Adipocyte (in vitro differentiated cells): ENCODE measurements at regions not wholly inside any gene's neighbourhood (a gene's known extent, or its start where the extent isn't known, plus 50 kb on each side); places are given as distances from the start of the nearest gene placed in this dataset.

Experiments
- DNase-seq: peaks from one replicate; pipeline ENCODE4 v3.0.0-alpha.2; 2015; ENCODE audit warnings: low read depth
- H3K27me3 ChIP-seq: replicated peaks from 2 replicates; pipeline ENCODE4 v1.7.0; 2013; ENCODE audit warnings: mild to moderate bottlenecking, low read length, moderate library complexity; ENCODE audit not compliant: control insufficient read depth, insufficient read depth
- H3K36me3 ChIP-seq: 2 replicates; pipeline ENCODE4 v1.7.0; 2013; ENCODE audit warnings: low read length, mild to moderate bottlenecking, moderate library complexity; ENCODE audit not compliant: control insufficient read depth, insufficient read depth, severe bottlenecking
- H3K4me1 ChIP-seq: 2 replicates; pipeline ENCODE4 v1.7.0; 2013; ENCODE audit warnings: mild to moderate bottlenecking, low read length, moderate library complexity; ENCODE audit not compliant: control insufficient read depth, insufficient read depth
- H3K4me3 ChIP-seq: 2 replicates; pipeline ENCODE4 v1.7.0; 2013; ENCODE audit warnings: mild to moderate bottlenecking, low read length, moderate library complexity
- H3K9ac ChIP-seq: 2 replicates; pipeline ENCODE4 v1.7.0; 2013; ENCODE audit warnings: mild to moderate bottlenecking, low read length, moderate library complexity
- H3K9me3 ChIP-seq: 2 replicates; pipeline ENCODE4 v1.7.0; 2013; ENCODE audit warnings: mild to moderate bottlenecking, low read length, moderate library complexity; ENCODE audit not compliant: control insufficient read depth

DNA sequence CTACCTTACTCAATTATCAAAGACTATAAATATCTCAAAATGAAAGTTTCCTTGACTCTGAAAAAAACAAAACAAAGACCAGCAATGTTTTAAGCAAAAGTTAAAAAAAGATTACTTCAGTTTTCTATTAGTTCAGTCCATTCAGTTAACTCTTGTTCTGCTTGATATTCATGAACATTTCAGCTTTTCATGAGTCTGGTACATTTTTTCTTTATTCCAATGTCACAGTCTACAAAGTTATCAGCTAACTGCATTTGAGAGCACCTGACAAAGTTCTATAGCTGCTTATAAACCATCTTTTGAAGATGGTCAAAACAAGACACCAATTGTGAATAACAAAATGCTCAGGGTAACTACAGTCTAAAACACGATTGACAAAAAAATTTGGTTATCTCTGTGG, 156.1 kb upstream of the NOX3 start:
- Histone ChIP-seq H3K4me3 (no peak overlapping the region), H3K36me3 (no peaks in the 10 kb centered on the region), H3K27me3 (no peaks in the 10 kb centered on the region), H3K9me3 (peaks cover 43% of the 10 kb centered on the region), H3K4me1 (no peaks in the 10 kb centered on the region), H3K9ac (no peak overlapping the region)
- no peak for DNase-seq

DNA sequence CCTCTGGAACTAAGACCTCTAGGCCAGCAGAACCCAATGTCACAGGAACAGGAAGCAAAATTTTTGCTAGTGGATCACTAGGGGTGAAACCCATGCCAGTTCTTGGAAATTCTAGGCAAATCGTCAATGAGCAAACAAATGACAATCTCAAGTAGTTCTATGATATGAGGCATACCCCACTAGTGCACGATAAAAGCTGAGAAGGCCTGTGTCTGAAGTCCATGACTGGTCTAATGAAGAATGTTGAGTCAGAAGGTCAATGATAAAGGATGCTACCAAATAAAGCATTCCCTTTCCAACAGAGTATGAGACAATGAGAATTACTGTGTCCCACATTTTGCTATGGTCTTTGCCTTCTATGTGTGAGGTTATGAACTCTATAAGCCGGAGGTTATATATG, 149.4 kb upstream of the NOX3 start:
- no peaks in the 10 kb centered on the region for H3K27me3 ChIP-seq
- peaks cover 4% of the 10 kb centered on the region for H3K9me3 ChIP-seq
- H3K4me1 ChIP-seq = no peaks in the 10 kb centered on the region
- DNase-seq = no peak
- H3K4me3 ChIP-seq = no peak overlapping the region
- H3K36me3 ChIP-seq = no peaks in the 10 kb centered on the region
- no peak overlapping the region for H3K9ac ChIP-seq

DNA sequence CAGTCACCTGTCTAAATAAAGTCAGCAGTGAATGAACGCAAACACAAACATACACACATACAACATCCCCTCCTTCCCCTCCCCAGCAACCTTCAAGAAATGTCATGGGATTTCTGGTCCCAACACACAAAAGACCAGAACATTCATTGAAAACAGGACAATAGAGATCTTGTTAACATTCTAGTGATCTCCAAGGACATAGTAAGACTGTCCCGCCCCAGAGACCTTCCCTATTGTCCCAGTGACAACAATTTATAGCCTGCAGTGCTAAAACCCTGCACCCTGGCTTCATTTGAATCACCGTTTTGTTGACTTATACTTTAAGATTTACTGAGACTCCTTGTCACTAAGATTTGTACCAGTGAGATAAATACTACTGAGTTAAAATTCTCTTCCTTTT, 143.9 kb upstream of the NOX3 start:
- Histone ChIP-seq H3K27me3 (no peaks in the 10 kb centered on the region), H3K9me3 (no peaks in the 10 kb centered on the region), H3K36me3 (no peaks in the 10 kb centered on the region), H3K4me1 (no peaks in the 10 kb centered on the region), H3K4me3 (no peak overlapping the region), H3K9ac (no peak overlapping the region)
- DNase-seq = no peak

DNA sequence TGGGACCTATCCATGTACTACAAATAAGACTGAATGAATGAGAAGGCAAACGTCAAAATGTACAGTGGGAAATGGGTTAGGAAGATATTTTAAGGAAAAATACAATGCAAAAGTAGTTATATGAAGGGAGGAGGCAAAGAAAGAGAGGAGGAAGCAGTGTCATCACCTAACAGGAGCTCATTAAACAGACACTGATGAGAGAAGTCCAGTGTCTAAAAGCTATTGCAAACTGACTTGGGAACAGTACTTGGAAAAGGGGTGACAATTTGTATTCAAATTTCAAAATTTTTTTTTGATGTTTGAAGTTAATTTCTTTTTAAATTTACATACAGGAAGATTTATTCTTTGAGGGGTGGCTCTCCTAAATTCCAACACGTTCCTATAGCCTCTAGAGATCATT, 143.5 kb upstream of the NOX3 start:
- Histone ChIP-seq H3K36me3 (no peaks in the 10 kb centered on the region), H3K4me1 (no peaks in the 10 kb centered on the region), H3K9ac (no peak overlapping the region), H3K4me3 (no peak overlapping the region), H3K27me3 (no peaks in the 10 kb centered on the region), H3K9me3 (no peaks in the 10 kb centered on the region)
- no peak for DNase-seq

DNA sequence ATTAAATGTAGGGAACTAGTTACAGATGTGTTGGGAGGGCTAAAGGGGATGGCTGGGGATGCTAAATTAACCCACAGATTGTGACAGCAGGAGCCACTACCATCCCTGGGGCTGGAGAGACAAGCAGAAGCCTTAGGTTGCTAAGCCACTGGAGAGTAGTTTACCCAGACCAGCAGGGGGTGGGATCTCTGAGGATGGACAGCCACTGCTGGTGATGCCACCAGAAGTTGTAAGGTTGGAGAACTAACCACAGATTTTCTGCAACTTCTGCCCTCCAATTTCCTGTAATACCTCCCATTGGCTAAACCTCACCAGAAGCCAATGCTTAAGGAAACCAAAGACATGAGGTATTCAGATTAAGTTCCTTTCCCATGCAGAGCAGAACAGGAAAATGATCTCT, 139.6 kb upstream of the NOX3 start:
- Histone ChIP-seq H3K36me3 (no peaks in the 10 kb centered on the region), H3K9me3 (no peaks in the 10 kb centered on the region), H3K4me1 (no peaks in the 10 kb centered on the region), H3K9ac (no peak overlapping the region), H3K4me3 (no peak overlapping the region), H3K27me3 (no peaks in the 10 kb centered on the region)
- DNase-seq = no peak

DNA sequence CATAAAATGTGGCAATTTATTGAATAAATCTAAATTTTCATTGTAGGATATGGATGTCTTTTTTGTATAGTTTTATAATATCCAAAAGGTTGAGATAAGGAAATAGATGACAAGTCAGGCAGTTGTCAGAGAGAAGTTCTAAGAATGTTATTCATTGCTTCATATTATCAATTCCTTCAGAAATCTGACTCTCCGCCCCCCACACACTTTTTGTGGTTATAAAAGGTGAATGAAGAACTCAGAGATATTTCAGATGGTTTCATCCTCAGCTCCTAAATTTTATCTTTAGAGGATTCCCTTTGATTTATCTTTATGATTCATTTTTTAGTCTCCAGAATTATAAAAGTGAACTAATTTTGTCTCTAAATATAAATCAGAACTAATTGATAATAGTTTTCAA, 136.1 kb upstream of the NOX3 start:
- DNase-seq = no peak
- Histone ChIP-seq H3K27me3 (no peaks in the 10 kb centered on the region), H3K9me3 (peaks cover 7% of the 10 kb centered on the region), H3K4me1 (no peaks in the 10 kb centered on the region), H3K36me3 (no peaks in the 10 kb centered on the region), H3K9ac (no peak overlapping the region), H3K4me3 (no peak overlapping the region)

DNA sequence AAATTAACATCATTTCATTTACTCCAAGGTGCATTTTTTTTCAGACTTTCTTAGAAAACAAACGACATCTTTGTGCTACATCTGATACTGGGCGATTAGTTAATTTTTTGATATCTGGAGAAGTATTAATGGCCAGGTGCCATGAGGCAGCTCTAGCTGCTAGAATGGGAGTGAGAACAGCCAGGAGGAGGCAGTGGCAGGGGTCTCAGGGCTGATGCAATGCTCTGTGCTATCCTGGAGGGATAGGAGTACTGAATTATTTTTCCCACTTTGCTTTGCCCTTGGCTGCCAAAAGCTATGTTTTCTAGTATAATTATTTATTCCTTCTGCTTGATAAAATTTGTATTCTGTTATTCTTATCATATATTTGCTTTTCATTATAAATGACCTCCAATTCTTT, 133.6 kb upstream of the NOX3 start:
- no peak overlapping the region for H3K9ac ChIP-seq
- no peaks in the 10 kb centered on the region for H3K27me3 ChIP-seq
- H3K4me3 ChIP-seq = no peak overlapping the region
- DNase-seq = no peak
- H3K9me3 ChIP-seq = peaks cover 7% of the 10 kb centered on the region
- no peaks in the 10 kb centered on the region for H3K36me3 ChIP-seq
- H3K4me1 ChIP-seq = no peaks in the 10 kb centered on the region

DNA sequence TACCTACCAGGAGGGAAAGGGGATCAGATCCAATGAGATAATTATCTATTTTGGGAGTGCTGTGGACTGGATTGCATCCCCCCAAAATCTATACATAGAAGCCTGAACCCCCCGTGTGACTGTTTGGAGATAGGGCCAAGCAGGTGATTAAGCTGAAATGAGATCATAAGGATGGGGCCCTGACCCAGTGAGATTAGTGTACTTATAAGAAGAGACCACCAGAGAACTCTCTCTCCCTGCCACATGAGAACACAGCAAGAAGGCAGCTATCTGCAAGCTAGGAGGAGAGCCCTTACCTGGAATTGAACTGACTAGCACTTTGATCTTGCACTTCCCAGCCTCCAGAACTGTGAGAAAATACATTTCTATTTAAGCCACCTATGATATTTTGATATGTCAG, 132.2 kb upstream of the NOX3 start:
- no peak overlapping the region for H3K9ac ChIP-seq
- peaks cover 7% of the 10 kb centered on the region for H3K9me3 ChIP-seq
- H3K4me1 ChIP-seq = no peaks in the 10 kb centered on the region
- H3K36me3 ChIP-seq = no peaks in the 10 kb centered on the region
- H3K4me3 ChIP-seq = no peak overlapping the region
- DNase-seq = no peak
- H3K27me3 ChIP-seq = no peaks in the 10 kb centered on the region

DNA sequence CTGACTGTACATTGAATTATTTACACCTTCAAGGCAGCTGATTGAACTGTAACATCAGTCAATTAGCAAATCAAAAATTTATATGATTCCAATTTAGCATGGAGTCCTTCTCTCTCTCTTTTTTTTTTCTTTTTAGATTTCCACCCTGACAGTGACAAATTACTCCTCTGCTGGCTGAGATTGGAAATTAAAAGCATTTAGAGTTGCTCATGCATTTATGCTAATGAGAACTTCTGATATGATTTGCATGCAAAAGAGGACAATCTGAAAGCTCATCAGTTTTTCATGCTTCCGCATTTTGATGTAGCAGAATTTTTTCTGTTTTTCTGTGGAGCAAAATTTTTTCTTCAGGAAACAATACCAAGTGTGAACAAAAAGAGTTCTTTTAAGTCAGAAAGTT, 130.5 kb upstream of the NOX3 start:
- no peaks in the 10 kb centered on the region for H3K4me1 ChIP-seq
- H3K9ac ChIP-seq = no peak overlapping the region
- H3K36me3 ChIP-seq = no peaks in the 10 kb centered on the region
- H3K9me3 ChIP-seq = peaks cover 7% of the 10 kb centered on the region
- H3K27me3 ChIP-seq = no peaks in the 10 kb centered on the region
- H3K4me3 ChIP-seq = no peak overlapping the region
- DNase-seq = no peak

DNA sequence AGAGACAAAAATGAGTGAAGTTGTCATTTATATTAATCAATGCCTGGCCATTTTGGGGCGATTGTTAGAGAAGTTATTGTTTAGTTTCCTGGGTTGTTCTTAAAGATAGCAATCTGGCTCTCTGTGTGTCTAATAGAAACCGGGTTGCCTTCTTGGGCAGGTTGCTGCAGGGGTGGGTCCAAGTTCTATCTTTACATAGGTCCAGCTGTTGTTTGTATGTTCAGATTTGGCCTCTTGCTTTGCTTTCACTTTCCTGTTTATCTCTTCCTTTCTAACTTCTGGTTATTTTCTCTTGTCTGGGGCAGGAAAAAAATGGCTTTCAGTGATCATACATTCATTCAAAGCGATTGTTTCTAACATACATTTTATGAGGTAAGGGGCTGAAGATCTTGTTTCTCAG, 128.4 kb upstream of the NOX3 start:
- Histone ChIP-seq H3K4me1 (no peaks in the 10 kb centered on the region), H3K4me3 (no peak overlapping the region), H3K9me3 (peaks cover 7% of the 10 kb centered on the region), H3K9ac (no peak overlapping the region), H3K36me3 (no peaks in the 10 kb centered on the region), H3K27me3 (no peaks in the 10 kb centered on the region)
- no peak for DNase-seq

DNA sequence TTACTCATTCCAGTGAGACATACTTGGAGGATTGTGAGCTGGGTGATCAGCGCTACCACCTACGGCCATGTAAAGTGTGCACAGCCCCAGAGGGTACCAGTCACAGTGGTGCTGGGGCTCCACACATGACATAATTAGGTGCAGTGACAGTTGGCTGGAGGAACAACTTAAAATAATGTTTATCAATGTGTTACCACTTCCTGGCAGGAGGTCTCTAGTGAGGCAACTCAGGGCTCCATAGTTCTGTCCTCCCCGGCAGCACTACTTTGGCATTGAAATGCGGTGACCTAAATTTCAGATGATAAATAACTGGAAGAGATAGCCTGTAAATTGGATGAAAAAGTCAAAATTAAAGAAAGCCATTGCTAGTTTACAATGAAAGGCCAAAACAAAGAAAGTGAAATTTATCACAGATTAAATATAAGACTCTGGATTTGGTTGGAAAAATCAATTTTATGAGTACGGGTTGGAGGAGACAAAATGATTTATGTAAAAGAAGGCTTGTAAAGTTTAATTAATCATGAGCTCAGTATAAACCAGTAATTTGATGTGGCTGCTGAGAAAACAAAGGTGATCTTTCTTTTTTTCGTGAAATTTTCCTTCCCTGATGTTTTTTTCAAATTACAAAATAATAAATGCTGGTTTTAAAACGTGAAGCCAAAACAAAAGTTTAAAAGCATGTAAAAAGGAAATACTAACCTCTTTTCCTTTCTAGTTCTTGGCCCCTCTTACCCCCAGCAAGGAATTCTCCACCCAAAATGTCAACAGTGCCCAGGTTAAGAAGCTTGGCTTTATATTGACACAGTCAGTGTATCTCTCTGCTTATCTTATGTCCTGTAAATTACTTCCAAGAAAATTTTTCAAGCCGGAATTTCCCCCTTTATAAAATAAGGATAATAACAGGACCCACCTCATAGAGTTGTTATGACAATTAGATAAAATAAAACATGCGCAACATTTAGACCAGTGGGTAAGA, 126.7 kb upstream of the NOX3 start:
- H3K36me3 ChIP-seq = no peaks in the 10 kb centered on the region
- no peaks in the 10 kb centered on the region for H3K27me3 ChIP-seq
- no peak for DNase-seq
- no peak overlapping the region for H3K9ac ChIP-seq
- no peaks in the 10 kb centered on the region for H3K4me1 ChIP-seq
- no peaks in the 10 kb centered on the region for H3K9me3 ChIP-seq
- no peak overlapping the region for H3K4me3 ChIP-seq

DNA sequence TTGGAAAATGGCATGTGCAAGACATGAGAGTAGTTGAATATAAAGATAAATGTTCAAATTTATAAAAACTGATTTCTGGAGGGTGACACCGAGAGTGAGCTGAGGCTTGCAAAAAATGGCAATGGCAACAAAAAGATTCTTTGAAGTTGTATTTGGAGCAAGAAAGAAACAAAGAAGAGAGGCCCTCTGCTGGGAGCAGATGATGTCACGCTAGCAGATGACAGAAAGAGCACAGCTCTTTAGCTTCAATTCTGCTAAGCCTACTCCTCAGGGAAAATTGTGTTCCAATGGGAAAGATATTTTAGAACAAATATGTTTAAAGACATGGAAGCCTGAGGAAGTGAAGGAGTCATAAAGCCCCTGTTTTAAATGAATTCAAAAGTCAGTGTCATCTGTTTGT, 125.3 kb upstream of the NOX3 start:
- H3K4me3 ChIP-seq = no peak overlapping the region

More for the DNA sequence above, 125.3 kb upstream of the NOX3 start:
- Histone ChIP-seq H3K27me3 (no peaks in the 10 kb centered on the region), H3K4me1 (no peaks in the 10 kb centered on the region), H3K9ac (no peak overlapping the region), H3K9me3 (no peaks in the 10 kb centered on the region), H3K36me3 (no peaks in the 10 kb centered on the region)
- DNase-seq = no peak
